Fibroblast of skin of abdomen (primary cell): ENCODE measurements at regions not wholly inside any gene's neighbourhood (a gene's known extent, or its start where the extent isn't known, plus 50 kb on each side); places are given as distances from the start of the nearest gene placed in this dataset.
"Not testable (repeated sequence)": the region's sequence is repeated elsewhere in the genome, so short reads cannot be mapped to it uniquely, and the experiment has no call there.

Source experiments
- DNase-seq: peaks from one replicate; pipeline ENCODE4 v3.0.0-alpha.2; 2013

- no peak for DNase-seq
These were observed 131.0 kb downstream of the KLF5 start for GRCh38 chr13:73189776-73190175.

GRCh38 chr13:73189362-73189761 lies 130.6 kb downstream of the KLF5 start:
- no peak for DNase-seq

- DNase-seq, result no peak
These were observed 128.3 kb downstream of the KLF5 start for GRCh38 chr13:73187106-73187505.

- DNase-seq, result no peak
These were observed 121.0 kb downstream of the KLF5 start for GRCh38 chr13:73179650-73180274.

GRCh38 chr13:73177916-73178565 lies 119.2 kb downstream of the KLF5 start:
- no peak for DNase-seq

GRCh38 chr13:73177017-73177416 lies 118.2 kb downstream of the KLF5 start:
- no peak for DNase-seq

- DNase-seq, result no peak
These were observed 115.8 kb downstream of the KLF5 start for GRCh38 chr13:73174521-73175010.

- no peak for DNase-seq
These were observed 114.5 kb downstream of the KLF5 start for GRCh38 chr13:73173279-73173811.

- DNase-seq, result peak; percentile 43
These were observed 113.1 kb downstream of the KLF5 start for GRCh38 chr13:73171926-73172325.

GRCh38 chr13:73171271-73171682 lies 112.5 kb downstream of the KLF5 start:
- DNase-seq, result no peak

- DNase-seq, result peak; percentile 9
These were observed 111.2 kb downstream of the KLF5 start for GRCh38 chr13:73169971-73170370.

GRCh38 chr13:73168953-73169401 lies 110.2 kb downstream of the KLF5 start:
- DNase-seq, result peak; percentile 87

- peak; percentile 35 for DNase-seq
These were observed 109.6 kb downstream of the KLF5 start for GRCh38 chr13:73168226-73168952.

- peak; percentile 39 for DNase-seq
These were observed 108.4 kb downstream of the KLF5 start for GRCh38 chr13:73167028-73167820.

- DNase-seq, result no peak
These were observed 107.4 kb downstream of the KLF5 start for GRCh38 chr13:73166204-73166603.

- DNase-seq, result no peak
These were observed 104.4 kb downstream of the KLF5 start for GRCh38 chr13:73162912-73163911.

- DNase-seq, result not testable (repeated sequence)
These were observed 101.7 kb downstream of the KLF5 start for GRCh38 chr13:73160371-73161031.

GRCh38 chr13:73158851-73159250 lies 100.0 kb downstream of the KLF5 start:
- DNase-seq, result peak; percentile 82

GRCh38 chr13:73157031-73157430 lies 98.2 kb downstream of the KLF5 start:
- no peak for DNase-seq

GRCh38 chr13:73146707-73147106 lies 87.9 kb downstream of the KLF5 start:
- DNase-seq, result peak; percentile 53
